ENCODE measurements at regions not wholly inside any gene's neighbourhood (a gene's known extent, or its start where the extent isn't known, plus 50 kb on each side); places are given as distances from the start of the nearest gene placed in this dataset.

- TF ChIP-seq CTCF (IDR thresholded peaks at IDR 0.05) (no peak), POLR2A (IDR thresholded peaks at IDR 0.05) (no peak)
These were observed 589.0 kb upstream of the SEL1L start for GRCh38 chr14:82122655-82123054.
